ENCODE measurements at regions not wholly inside any gene's neighbourhood (a gene's known extent, or its start where the extent isn't known, plus 50 kb on each side); places are given as distances from the start of the nearest gene placed in this dataset.

GRCh38 chr2:183623227-183623626 is 499.0 kb downstream of the NUP35 start:
- no peak for TF ChIP-seq EGR1 (IDR thresholded peaks at IDR 0.05)
- TF ChIP-seq YY1 (IDR thresholded peaks at IDR 0.05; ENCODE audit: low read depth), result no peak
- TF ChIP-seq NFIC (IDR thresholded peaks at IDR 0.05), result no peak
- TF ChIP-seq CREB1 (IDR thresholded peaks at IDR 0.05; ENCODE audit: low read depth), result no peak
- TF ChIP-seq MAX (IDR thresholded peaks at IDR 0.05), result no peak
- no peak for TF ChIP-seq TEAD4 (IDR thresholded peaks at IDR 0.05)
- no peak for TF ChIP-seq RAD21 (IDR thresholded peaks at IDR 0.05; ENCODE audit: low read depth)
